ENCODE measurements at regions not wholly inside any gene's neighbourhood (a gene's known extent, or its start where the extent isn't known, plus 50 kb on each side); places are given as distances from the start of the nearest gene placed in this dataset.

GRCh38 chr16:86671486-86672178, 93.3 kb downstream of the FOXL1 start:
- Histone ChIP-seq H4K20me1 (ENCODE audit: insufficient read depth, low read length) (no peaks in the 10 kb centered on the region), H3K9ac (ENCODE audit: low read depth, low read length) (no peak overlapping the region), H3K4me1 (ENCODE audit: insufficient read depth, low read length) (no peaks in the 10 kb centered on the region), H3K4me2 (ENCODE audit: insufficient read depth, low read length) (no peak overlapping the region), H3K27me3 (ENCODE audit: insufficient read depth, low read length, poor library complexity) (peaks cover 10% of the 10 kb centered on the region), H3K27ac (ENCODE audit: low read length) (no peak overlapping the region), H3K79me2 (ENCODE audit: insufficient read depth, low read length) (no peaks in the 10 kb centered on the region), H3K4me3 (ENCODE audit: low read depth in 1 of 2, low read length in 2 of 2) (no peak overlapping the region), H3K9me3 (ENCODE audit: insufficient read depth, low read length, severe bottlenecking) (no peaks in the 10 kb centered on the region), H3K36me3 (ENCODE audit: insufficient read depth, low read length) (no peaks in the 10 kb centered on the region), H2AFZ (ENCODE audit: low read depth, low read length) (no peak overlapping the region)
- DNase-seq (no peak), ATAC-seq (ENCODE audit: insufficient read depth, low read depth) (no peak)
- TF ChIP-seq EZH2 (IDR thresholded peaks at IDR 0.05; ENCODE audit: borderline replicate concordance, low read depth, low read length, severe bottlenecking), result no peak
- no peak for TF ChIP-seq CTCF (IDR thresholded peaks at IDR 0.05; ENCODE audit: borderline replicate concordance, extremely low read depth, low read length, poor library complexity, severe bottlenecking)

- Histone ChIP-seq H3K36me3 (ENCODE audit: insufficient read depth, low read length) (no peaks in the 10 kb centered on the region), H3K79me2 (ENCODE audit: insufficient read depth, low read length) (no peaks in the 10 kb centered on the region), H2AFZ (ENCODE audit: low read depth, low read length) (no peak overlapping the region), H3K4me2 (ENCODE audit: insufficient read depth, low read length) (no peak overlapping the region), H3K9ac (ENCODE audit: low read depth, low read length) (no peak overlapping the region), H3K4me1 (ENCODE audit: insufficient read depth, low read length) (no peaks in the 10 kb centered on the region), H3K4me3 (ENCODE audit: low read depth in 1 of 2, low read length in 2 of 2) (no peak overlapping the region), H3K9me3 (ENCODE audit: insufficient read depth, low read length, severe bottlenecking) (no peaks in the 10 kb centered on the region), H4K20me1 (ENCODE audit: insufficient read depth, low read length) (no peaks in the 10 kb centered on the region), H3K27ac (ENCODE audit: low read length) (no peak overlapping the region), H3K27me3 (ENCODE audit: insufficient read depth, low read length, poor library complexity) (peaks cover 7% of the 10 kb centered on the region)
- DNase-seq (no peak), ATAC-seq (ENCODE audit: insufficient read depth, low read depth) (no peak)
- TF ChIP-seq EZH2 (IDR thresholded peaks at IDR 0.05; ENCODE audit: borderline replicate concordance, low read depth, low read length, severe bottlenecking) (no peak), CTCF (IDR thresholded peaks at IDR 0.05; ENCODE audit: borderline replicate concordance, extremely low read depth, low read length, poor library complexity, severe bottlenecking) (no peak)
Measured at GRCh38 chr16:86672179-86672863, 94.0 kb downstream of the FOXL1 start.

GRCh38 chr16:86673090-86673955, 95.0 kb downstream of the FOXL1 start:
- H3K27ac ChIP-seq (ENCODE audit: low read length), result no peak overlapping the region
- H3K36me3 ChIP-seq (ENCODE audit: insufficient read depth, low read length), result no peaks in the 10 kb centered on the region
- peaks cover 7% of the 10 kb centered on the region for H3K27me3 ChIP-seq (ENCODE audit: insufficient read depth, low read length, poor library complexity)
- no peaks in the 10 kb centered on the region for H4K20me1 ChIP-seq (ENCODE audit: insufficient read depth, low read length)
- no peak for DNase-seq
- no peak for ATAC-seq (ENCODE audit: insufficient read depth, low read depth)
- no peak overlapping the region for H3K4me3 ChIP-seq (ENCODE audit: low read depth in 1 of 2, low read length in 2 of 2)
- no peaks in the 10 kb centered on the region for H3K4me1 ChIP-seq (ENCODE audit: insufficient read depth, low read length)
- no peaks in the 10 kb centered on the region for H3K9me3 ChIP-seq (ENCODE audit: insufficient read depth, low read length, severe bottlenecking)
- no peaks in the 10 kb centered on the region for H3K79me2 ChIP-seq (ENCODE audit: insufficient read depth, low read length)
- H3K4me2 ChIP-seq (ENCODE audit: insufficient read depth, low read length), result no peak overlapping the region
- TF ChIP-seq EZH2 (IDR thresholded peaks at IDR 0.05; ENCODE audit: borderline replicate concordance, low read depth, low read length, severe bottlenecking), result no peak
- no peak for TF ChIP-seq CTCF (IDR thresholded peaks at IDR 0.05; ENCODE audit: borderline replicate concordance, extremely low read depth, low read length, poor library complexity, severe bottlenecking)
- H3K9ac ChIP-seq (ENCODE audit: low read depth, low read length), result no peak overlapping the region
- H2AFZ ChIP-seq (ENCODE audit: low read depth, low read length), result no peak overlapping the region
